ENCODE measurements at regions not wholly inside any gene's neighbourhood (a gene's known extent, or its start where the extent isn't known, plus 50 kb on each side); places are given as distances from the start of the nearest gene placed in this dataset.

GRCh38 chr10:4066581-4067390 is 281.8 kb upstream of the KLF6 start:
- H3K9ac ChIP-seq (ENCODE audit: low read length): no peak overlapping the region
- H2AFZ ChIP-seq (ENCODE audit: low read depth, low read length, severe bottlenecking): no peak overlapping the region
- H3K9me3 ChIP-seq (ENCODE audit: insufficient read depth, low read length): no peaks in the 10 kb centered on the region
- H3K79me2 ChIP-seq (ENCODE audit: insufficient read depth, low read length): no peaks in the 10 kb centered on the region
- no peaks in the 10 kb centered on the region for H4K20me1 ChIP-seq (ENCODE audit: low read depth, low read length)
- no peak overlapping the region for H3K4me2 ChIP-seq (ENCODE audit: low read depth, low read length, poor library complexity, severe bottlenecking)
- H3K4me3 ChIP-seq (ENCODE audit: insufficient read depth, low read length, poor library complexity, severe bottlenecking): no peak overlapping the region
- TF ChIP-seq CTCF (IDR thresholded peaks at IDR 0.05; ENCODE audit: insufficient read depth, low read length, poor library complexity, severe bottlenecking) (no peak), EZH2phosphoT487 (conservative IDR thresholded peaks at IDR 0.05; ENCODE audit: low read length) (no peak)
- H3K27ac ChIP-seq (ENCODE audit: low read depth, low read length): no peak overlapping the region
- no peaks in the 10 kb centered on the region for H3K36me3 ChIP-seq (ENCODE audit: low read length)
- H3K27me3 ChIP-seq (ENCODE audit: low read length): no peaks in the 10 kb centered on the region
- H3K9me2 ChIP-seq (replicated peaks; ENCODE audit: insufficient read depth, low read length): no peaks in the 10 kb centered on the region
- H3F3A ChIP-seq (ENCODE audit: insufficient read depth): no peaks in the 10 kb centered on the region

- H3K27ac ChIP-seq (ENCODE audit: low read depth, low read length): no peak overlapping the region
- H3K4me3 ChIP-seq (ENCODE audit: insufficient read depth, low read length, poor library complexity, severe bottlenecking): no peak overlapping the region
- TF ChIP-seq CTCF (IDR thresholded peaks at IDR 0.05; ENCODE audit: insufficient read depth, low read length, poor library complexity, severe bottlenecking): no peak
- TF ChIP-seq EZH2phosphoT487 (conservative IDR thresholded peaks at IDR 0.05; ENCODE audit: low read length): no peak
- H3K79me2 ChIP-seq (ENCODE audit: insufficient read depth, low read length): no peaks in the 10 kb centered on the region
- H2AFZ ChIP-seq (ENCODE audit: low read depth, low read length, severe bottlenecking): no peak overlapping the region
- no peak overlapping the region for H3K9ac ChIP-seq (ENCODE audit: low read length)
- H3K27me3 ChIP-seq (ENCODE audit: low read length): no peaks in the 10 kb centered on the region
- H3K36me3 ChIP-seq (ENCODE audit: low read length): no peaks in the 10 kb centered on the region
- no peak overlapping the region for H3K4me2 ChIP-seq (ENCODE audit: low read depth, low read length, poor library complexity, severe bottlenecking)
- H3F3A ChIP-seq (ENCODE audit: insufficient read depth): no peaks in the 10 kb centered on the region
- H3K9me2 ChIP-seq (replicated peaks; ENCODE audit: insufficient read depth, low read length): no peaks in the 10 kb centered on the region
- H3K9me3 ChIP-seq (ENCODE audit: insufficient read depth, low read length): no peaks in the 10 kb centered on the region
- no peaks in the 10 kb centered on the region for H4K20me1 ChIP-seq (ENCODE audit: low read depth, low read length)
These were observed 279.5 kb upstream of the KLF6 start for GRCh38 chr10:4064489-4064888.

- no peaks in the 10 kb centered on the region for H3K36me3 ChIP-seq (ENCODE audit: low read length)
- no peaks in the 10 kb centered on the region for H3K79me2 ChIP-seq (ENCODE audit: insufficient read depth, low read length)
- H3F3A ChIP-seq (ENCODE audit: insufficient read depth): no peaks in the 10 kb centered on the region
- H3K27ac ChIP-seq (ENCODE audit: low read depth, low read length): no peak overlapping the region
- H3K4me2 ChIP-seq (ENCODE audit: low read depth, low read length, poor library complexity, severe bottlenecking): no peak overlapping the region
- H2AFZ ChIP-seq (ENCODE audit: low read depth, low read length, severe bottlenecking): no peak overlapping the region
- no peaks in the 10 kb centered on the region for H3K9me2 ChIP-seq (replicated peaks; ENCODE audit: insufficient read depth, low read length)
- no peaks in the 10 kb centered on the region for H4K20me1 ChIP-seq (ENCODE audit: low read depth, low read length)
- no peak overlapping the region for H3K4me3 ChIP-seq (ENCODE audit: insufficient read depth, low read length, poor library complexity, severe bottlenecking)
- no peak overlapping the region for H3K9ac ChIP-seq (ENCODE audit: low read length)
- H3K27me3 ChIP-seq (ENCODE audit: low read length): no peaks in the 10 kb centered on the region
- no peak for TF ChIP-seq CTCF (IDR thresholded peaks at IDR 0.05; ENCODE audit: insufficient read depth, low read length, poor library complexity, severe bottlenecking)
- TF ChIP-seq EZH2phosphoT487 (conservative IDR thresholded peaks at IDR 0.05; ENCODE audit: low read length): no peak
- H3K9me3 ChIP-seq (ENCODE audit: insufficient read depth, low read length): no peaks in the 10 kb centered on the region
These were observed 278.7 kb upstream of the KLF6 start for GRCh38 chr10:4063717-4064116.
